ENCODE measurements at regions not wholly inside any gene's neighbourhood (a gene's known extent, or its start where the extent isn't known, plus 50 kb on each side); places are given as distances from the start of the nearest gene placed in this dataset.
A peak's percentile ranks its signal among the peaks of the same experiment; 100 is the strongest.
"Not testable (repeated sequence)": the region's sequence is repeated elsewhere in the genome, so short reads cannot be mapped to it uniquely, and the experiment has no call there.

DNA sequence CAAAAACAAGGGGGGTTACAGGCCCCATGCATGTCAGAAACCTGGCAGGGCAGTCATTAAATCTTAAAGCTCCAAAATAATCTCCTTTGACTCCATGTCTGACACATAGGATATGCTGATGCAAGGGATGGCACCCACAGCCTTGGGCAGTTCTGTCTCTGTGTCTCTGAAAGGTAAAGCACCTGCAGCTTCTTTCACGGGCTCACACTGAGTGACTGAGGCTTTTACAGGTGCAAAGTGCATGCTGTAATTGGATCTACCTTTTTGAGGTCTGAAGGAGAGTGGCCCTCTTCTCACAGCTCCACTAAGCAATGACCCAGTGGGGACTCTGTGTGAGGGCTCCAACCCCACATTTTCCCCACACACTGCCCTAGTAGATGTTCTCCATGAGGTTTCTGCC, 1309.0 kb upstream of the B3GALT2 start:
- no peak for DNase-seq

DNA sequence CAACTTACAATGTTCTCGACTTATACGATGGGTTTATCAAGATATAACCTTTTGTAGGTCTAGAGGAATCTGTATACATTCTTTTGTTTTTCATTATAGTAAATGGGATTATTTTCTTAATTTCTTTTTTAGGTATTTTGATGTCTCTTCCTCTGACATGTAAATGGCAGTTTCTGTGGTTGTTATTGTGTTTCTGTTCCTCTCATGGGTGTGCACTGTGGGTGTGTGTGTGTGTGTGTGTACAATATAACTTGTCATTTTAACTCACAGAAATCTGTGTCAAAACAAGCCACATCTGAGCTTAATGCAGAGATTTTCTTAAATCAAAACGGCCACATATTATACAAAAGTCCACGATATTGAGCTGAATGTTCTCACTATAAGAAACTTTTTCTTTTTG, 1300.8 kb upstream of the B3GALT2 start:
- no peak for DNase-seq

DNA sequence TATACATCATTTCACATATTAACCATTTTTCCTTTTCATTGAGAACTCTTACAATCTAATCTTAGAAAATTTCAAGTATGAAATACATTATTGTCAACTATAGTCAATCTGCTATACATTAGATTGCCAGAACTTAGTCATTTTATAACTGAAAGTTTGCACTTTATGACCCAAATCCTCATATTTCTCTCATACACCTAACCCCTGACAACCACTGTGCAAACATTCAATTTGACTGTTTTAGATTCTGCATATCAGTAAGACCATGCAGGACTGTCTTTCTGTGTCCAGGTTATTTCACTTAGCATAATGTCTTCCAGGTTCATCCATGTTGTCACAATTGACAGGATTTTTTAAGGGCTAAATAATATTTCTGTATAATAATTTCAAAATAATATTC, 1299.0 kb upstream of the B3GALT2 start:
- no peak for DNase-seq

DNA sequence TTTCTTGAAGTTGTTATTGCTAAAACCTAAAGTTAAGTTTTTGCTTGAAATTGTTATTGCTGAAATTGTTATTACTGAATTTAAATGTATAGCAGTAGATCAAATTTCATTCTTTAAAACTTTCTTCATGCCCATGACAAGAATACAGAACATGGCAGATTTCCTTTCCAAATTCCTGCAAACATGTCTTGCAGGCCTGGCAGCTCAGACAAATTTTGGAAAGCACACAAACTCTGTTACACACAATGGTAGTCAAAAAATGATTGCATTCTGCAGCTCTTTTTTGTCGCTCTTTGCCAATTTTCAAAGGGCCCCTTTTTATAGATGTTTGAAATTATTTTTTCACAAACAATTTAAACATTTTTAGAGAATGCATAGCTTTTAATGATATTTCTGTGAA, 1292.3 kb upstream of the B3GALT2 start:
- DNase-seq, result no peak

DNA sequence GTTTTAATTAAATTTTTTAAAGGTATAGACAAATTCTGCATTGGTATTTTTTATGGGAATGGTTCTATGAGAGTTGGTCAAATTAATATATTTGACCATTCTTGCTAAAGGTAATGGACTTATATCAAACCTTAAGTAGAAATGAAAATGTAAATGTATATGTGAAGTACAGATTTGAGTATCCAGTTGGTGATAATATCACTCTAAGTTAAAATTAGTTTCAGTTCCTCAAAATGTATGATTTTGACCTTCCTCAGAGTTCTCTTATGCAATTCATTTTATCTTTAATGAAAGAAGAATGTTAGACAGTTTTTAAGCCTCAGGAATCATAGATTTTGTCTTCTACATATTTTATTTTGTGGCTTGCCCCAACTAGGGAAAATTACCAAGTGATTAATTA, 1291.5 kb upstream of the B3GALT2 start:
- no peak for DNase-seq

DNA sequence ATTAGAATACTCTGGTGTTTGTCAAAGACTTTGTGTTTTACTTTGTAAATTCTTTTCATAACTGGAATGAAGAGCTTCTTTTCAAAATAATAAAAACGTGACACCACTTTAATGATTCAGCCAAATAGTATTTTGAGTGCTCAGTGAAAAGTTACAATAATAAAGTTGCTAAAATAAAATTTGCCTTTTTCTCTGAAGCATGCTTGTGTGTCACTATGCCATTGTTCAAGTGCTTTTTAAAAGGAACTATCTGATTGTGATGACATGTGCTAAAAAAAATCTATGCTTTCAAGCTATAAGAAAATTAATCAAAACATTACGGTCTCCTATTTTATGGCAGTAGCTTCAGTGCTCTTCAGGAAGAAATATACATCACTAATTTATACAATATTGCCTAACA, 1290.5 kb upstream of the B3GALT2 start:
- DNase-seq, result no peak

DNA sequence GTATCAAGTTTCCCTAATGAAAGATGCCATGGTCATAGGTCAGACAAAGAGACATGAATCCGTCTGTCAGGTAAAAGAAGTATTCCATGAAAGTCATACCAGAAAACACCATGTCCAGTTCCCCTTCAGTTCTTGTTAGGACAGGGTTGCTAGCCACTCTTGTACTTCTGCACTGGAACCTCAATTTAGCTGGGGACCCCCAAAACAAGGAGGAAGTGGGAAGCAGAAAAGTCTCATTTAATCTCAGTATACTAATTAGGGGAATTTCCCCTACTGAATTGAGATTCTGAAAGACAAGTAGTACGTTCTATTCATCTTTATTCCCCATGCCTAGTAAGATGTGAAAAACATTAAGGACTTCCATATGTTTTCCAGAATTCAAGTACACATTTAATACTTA, 1289.9 kb upstream of the B3GALT2 start:
- no peak for DNase-seq

DNA sequence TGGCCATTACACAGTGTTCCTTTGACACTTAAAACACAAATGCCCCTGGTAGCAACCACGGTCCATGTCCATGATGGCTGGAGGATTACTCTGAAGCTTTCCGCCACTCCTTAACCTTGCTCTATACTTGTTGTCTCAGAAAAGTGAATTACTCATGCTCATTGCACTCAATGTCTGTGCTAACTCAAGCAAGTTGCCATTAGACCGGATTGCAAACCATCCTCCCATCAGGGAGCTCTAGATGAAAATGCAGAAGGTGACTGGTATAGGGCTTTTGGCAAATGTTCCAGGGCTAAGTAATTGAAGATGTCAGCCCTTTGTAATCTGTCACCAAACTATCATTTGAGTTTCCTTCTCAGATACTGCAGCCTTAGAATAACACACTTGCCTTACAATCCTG, 1288.3 kb upstream of the B3GALT2 start:
- no peak for DNase-seq

DNA sequence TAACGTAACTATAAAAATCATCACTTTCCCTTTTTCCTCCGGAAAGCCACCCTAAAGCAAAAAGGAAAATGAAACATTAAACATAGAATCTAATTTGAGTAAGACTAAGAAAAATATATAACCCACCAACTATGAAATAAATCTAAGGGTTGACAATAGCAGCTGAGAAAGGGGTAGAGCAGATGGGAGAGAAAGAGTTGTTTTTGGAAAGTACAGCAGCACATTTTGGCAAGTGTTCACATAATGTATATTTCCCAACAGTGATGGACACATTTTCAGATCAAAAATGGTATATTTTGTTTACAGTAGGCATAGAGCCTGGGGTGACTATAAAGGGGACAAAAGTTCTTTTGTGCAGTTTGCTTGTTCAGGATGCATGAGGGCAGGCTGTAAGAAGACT, 1287.4 kb upstream of the B3GALT2 start:
- no peak for DNase-seq

DNA sequence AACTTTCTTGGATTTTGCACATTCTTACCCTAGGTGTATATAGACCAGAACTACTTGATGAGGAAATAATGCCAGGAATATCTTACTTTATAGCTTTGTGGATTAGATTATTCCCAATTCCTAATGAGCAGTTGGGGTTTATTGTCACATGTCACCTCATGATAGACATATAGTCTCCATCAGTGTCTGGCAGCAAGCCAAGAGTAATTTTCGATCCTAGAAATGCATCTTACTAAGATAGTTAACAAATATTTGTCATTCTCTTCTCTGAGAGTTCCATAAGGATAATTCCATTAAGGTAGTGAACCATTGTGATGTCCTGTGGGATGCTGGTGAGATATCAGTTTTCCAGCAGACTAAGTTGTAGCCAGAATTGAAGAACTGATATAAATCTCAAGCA, 1282.9 kb upstream of the B3GALT2 start:
- no peak for DNase-seq

DNA sequence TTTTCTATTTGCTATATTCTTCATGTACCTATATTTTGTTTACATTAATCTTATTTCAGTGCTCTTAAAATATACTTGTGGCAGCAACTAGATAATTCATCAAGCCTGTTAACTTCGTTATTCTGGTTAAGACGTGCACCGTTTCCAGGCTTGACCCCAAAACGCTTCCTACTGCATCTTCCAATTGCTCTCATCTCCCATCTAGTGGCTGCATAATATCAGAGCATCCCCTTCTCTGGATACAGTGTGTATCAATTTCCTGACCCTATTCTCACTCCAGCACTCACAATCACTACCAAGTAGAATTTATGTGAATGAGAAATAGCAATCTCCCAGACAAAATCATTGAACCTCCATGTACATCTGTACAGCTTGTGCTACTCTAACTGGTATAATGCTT, 1280.3 kb upstream of the B3GALT2 start:
- DNase-seq, result no peak

DNA sequence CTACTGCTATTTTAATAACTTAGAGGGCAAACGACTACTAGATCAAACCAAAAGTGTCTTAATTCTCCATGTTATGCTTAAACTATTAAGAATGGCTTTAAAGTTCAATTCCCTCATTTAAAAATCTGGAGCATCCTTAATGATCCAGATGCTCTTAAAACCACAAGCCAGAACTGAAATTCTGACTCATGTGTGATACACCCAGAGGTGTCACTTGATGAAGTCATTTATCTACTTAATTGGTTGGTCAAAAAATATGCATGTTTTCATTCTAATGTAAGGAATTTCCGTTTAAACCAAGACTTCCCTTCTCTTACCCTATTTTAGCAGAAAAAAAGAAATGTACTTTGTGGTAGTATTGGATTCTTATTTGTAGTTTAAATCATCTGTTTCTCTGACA, 1261.2 kb upstream of the B3GALT2 start:
- DNase-seq, result no peak

DNA sequence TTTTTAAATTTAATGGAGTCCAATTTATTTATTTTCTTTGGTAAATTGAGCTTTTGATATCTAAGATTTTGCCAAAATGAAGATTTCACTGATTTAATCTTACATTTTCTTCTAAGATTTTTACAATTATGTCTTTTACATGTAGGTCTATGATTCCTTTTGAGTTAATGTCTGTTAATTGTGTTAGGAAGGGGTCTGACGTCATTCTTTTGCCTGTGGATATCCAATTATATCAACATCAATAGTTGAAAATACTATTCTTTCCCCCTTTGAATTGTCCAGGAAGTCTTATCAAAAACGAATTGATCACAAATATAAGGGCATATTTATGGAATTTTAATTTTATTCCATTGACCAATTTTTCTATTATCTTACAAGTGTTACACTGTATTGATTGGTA, 1258.8 kb upstream of the B3GALT2 start:
- no peak for DNase-seq

DNA sequence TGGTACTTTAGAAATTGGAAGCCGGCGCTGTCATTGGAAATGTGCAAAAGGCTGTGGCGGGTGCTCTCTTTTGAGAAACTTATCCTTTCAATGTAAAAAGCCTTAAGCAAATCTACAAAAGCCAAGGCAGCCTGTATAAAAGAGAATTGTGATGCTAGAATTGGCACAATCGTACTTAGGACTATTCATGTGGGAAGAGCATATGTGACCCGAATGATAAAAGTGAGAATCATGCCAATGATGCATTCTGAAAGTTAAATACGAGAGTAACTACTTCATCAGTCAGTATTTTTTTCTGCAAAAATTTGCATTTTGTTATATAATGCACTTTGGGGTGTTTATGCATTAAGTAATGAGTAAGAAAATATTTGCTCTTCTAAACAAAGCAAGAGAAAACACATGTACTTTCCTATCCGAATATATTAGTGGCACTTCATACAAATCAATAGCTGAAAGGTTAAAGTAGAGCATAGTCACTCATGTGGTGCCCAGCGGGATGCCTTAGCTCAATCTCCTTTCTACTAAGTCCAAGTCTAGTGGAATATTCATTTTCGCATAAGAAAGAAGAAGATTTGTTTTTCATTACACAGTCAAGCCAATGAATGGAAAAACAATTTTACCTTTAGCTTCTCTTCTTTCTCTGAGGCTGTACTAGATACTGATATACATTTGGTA, 1256.6 kb upstream of the B3GALT2 start:
- DNase-seq, result peak in 3 of 14 donors; percentile 4 to 12 (median 8)

DNA sequence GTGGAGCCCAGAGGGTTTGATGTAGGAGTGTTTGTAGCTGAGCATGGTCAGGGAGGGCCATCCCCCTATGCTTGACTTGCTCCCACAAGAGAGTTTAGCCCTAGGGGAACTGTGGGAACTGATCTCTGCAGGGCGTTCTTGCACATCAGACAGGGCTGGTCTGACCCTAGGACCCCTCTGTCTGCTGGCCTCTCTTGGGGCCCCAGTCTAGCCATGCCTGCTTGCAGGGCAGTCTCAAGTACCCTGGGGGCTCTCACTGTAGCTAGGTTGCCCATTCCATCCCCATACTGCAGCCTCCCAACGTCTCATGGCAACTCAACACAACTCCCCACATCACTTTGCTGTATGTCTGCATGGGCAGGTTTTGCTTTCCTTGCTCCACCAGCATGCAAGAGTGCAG, 1250.7 kb upstream of the B3GALT2 start:
- no peak for DNase-seq

DNA sequence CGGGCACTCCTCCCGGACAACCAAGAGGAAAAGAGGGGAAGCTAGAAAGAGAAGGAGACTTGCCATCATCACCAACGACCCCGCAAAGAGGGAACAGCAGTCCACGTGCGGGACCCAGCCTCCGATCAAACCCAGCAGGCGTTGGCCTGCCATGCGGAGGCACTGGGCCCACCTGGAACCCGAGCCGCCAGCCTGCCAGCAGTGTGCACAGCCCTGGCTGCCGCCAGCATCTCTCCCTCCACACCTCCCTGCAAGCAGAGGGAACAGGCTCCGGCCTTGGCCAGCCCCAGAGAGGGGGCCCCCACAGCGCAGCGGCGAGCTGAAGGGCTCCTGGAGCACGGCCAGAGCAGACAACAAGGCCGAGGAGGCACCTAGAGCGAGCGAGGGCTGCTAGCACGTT, 1244.7 kb upstream of the B3GALT2 start:
- DNase-seq, result no peak

DNA sequence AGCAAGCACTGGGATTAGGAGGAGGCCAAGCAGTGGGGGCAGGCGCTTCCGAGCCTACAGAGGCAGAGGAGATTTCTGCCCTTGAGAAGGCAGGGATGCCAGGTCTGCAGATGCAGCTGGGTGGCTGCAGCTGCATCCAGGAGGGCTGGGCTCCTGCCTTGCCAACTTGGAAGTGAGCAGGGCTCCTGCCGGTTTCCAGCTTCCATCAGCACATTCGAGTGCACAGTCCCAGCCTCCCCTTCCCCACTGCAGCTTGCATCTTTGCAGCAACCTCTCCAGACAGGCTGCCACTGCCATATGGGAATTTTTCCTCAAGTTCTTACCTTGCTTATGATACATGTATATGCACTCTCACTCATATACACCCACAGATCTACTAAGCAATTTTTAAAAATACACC, 1234.3 kb upstream of the B3GALT2 start:
- DNase-seq, result no peak

DNA sequence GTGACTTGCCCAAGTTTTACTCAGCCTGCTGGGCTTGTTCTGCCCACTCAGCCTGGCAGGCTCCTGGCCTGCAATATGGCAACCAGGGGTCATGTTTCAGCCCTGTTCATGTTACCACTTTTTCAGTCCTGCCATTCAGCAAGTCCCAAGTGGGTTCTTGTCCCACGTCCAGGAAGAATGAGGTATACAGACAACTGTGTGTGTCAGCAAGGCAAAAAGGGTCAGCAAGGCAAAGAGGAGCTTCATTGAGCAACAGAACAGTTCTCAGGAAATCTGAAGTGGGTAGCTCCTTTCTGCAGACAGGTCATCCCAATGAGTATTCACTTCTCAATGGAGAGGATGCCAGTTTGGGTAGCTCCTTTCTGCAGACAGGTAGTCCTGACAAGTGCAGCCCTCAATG, 1233.3 kb upstream of the B3GALT2 start:
- no peak for DNase-seq

DNA sequence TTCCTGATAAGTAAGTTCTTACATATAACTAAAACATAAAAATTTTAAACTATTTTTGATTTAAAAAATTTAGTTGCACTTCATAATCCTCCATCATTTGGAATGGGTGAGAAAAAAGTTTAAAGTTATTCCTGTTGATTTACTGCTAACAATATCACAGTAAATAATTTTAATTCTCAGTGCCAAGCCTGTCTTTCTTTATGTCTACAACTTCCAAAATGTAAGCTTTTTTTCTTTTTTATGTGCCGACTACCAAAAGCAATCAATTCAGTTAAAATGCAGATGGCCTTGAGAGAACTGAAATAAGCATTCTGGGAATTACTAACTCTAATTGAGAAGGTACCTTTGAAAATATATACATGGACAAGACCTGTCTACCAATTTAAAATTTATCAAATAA, 1224.3 kb upstream of the B3GALT2 start:
- no peak for DNase-seq

DNA sequence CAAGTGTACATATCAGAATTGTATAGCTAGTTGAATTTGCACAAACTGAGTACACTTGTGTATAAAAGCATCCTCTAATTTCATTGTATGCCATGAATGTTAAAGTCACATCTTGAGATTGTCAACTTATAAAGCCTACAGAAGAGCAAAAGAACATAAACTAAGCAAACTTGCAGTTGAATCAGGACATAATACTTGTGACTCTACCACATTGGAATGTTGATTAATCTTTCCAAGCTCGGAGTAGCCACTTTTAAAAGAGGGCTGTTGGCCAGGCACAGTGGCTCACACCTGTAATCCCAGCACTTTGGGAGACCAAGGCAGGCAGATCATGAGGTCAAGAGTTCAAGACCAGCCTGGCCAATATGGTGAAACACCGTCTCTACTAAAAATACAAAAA, 1220.8 kb upstream of the B3GALT2 start:
- not testable (repeated sequence) for DNase-seq

DNA sequence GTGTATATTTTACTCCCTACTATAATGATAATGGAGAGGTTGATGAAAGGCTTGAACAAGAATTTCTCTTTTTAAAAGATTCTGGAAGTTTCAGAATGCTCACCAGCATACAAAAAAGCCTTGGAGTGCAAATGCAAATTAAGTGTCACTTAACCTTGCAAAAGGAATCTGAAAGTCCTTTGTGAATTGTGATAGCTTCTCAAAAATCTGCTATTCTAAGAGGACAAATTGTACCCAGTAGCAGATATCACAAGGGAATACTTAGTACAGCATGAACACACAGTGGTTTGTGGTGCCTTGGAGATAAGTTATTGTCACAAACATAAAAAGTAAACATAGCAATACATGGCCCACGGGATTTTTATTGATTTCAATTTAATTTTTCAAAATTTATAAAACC, 1208.3 kb upstream of the B3GALT2 start:
- DNase-seq, result peak in 1 of 14 donors; percentile 2

DNA sequence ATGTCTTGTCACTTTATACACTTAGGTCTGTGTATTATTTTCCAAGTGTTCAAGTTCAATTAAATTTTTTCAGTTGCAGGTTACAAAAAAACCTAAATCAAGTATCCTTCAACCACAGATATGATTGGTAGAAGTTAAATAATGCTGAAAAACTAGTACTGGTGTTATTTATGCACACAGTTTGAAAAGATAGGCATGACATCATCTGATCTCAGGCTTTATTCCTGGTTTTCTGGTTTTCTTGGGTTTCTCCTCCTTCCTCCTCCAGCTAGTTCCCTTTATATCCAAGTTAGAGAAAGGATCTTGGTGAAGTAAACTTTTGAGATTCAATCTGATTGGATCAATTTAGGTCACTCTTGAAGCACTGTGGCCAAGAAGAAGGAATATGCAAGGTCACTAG, 1201.1 kb upstream of the B3GALT2 start:
- no peak for DNase-seq

DNA sequence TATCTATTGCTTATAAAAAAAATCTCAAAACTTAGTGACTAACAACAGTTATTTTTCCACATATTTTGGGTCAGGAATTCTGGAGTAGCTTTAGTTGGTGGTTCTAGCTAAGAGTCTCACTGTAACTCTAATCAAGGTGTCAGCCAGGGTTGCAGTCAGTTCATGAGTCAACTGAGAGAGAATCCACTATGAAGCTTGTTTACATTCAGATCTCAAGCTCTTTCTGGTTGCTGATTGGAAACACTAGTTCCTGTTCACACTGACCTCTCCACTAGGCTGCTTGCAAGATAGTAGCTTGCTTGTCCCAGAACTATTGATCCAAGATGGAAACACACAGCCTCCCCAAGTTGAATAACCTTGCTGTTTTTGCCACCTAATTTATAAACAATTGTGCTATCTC, 1192.1 kb upstream of the B3GALT2 start:
- DNase-seq, result no peak

DNA sequence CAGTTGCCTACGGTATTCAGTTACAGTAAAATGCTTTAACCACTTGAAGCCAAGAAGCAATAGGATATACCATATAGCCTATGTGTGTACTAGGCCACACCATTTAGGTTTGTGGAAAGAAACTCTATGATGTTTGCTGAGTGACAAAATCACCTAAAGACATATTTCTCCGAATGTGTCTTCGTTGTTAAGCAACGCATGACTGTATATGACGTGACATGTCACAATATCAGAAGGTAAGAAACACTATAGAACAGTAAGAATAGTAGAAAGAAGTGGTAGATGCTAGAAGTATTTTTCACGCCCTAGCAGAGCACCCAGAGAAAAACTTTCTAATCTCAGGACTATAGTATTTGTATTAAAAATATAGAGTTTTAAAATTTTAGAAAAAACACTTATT, 1188.2 kb upstream of the B3GALT2 start:
- no peak for DNase-seq

DNA sequence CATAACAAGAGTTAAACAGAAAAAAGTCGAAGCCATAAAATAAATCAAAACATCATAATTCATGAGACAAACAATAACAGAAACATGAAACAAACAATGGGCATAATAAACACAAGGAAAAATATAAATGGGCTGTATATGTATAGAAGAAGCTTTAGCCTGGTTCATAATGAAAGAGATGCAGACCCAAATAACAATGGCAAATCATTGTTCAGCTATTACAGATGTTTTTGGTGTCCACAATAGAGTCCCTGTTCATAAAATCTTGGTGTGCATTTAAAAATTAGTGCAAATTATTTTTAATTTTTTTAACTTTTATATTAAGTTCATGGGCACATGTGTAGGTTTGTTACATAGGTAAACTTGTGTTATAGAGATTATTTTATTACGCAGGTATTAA, 1185.9 kb upstream of the B3GALT2 start:
- DNase-seq, result no peak
